Endothelial cell of umbilical vein (primary cell): ENCODE measurements at regions not wholly inside any gene's neighbourhood (a gene's known extent, or its start where the extent isn't known, plus 50 kb on each side); places are given as distances from the start of the nearest gene placed in this dataset.

Experiments used
- BruUV-seq: library from RNA; stranded (reverse); fragments of 400-500 nt; replicated peaks from 2 replicates; lab custom pipeline; 2021; lab: Mats Ljungman, UMichigan
- CTCF ChIA-PET: fragments of 300-600, 350-600 bp; sonication (Branson Sonifier 250); formaldehyde crosslinking; loops from one replicate; lab custom pipeline; 2021; ENCODE audit warnings: antibody characterized with exemption, inconsistent platforms; lab: Charles Lee
- POLR2A ChIA-PET: fragments of 300-600, 350-600 bp; sonication (Branson Sonifier 250); formaldehyde crosslinking; loops from one replicate; lab custom pipeline; 2021; ENCODE audit warnings: antibody characterized with exemption, inconsistent platforms; lab: Charles Lee
- DNase-seq: peaks from one replicate; pipeline ENCODE4 v3.0.0-alpha.2; 2011; ENCODE audit warnings: low read depth, low spot score
- FAIRE-seq: peaks from 2 replicates; lab custom pipeline; 2011; peaks lifted over from hg19 to GRCh38; lab: Jason Lieb, UNC
- H2AFZ ChIP-seq: 2 replicates; pipeline ENCODE4 v1.6.0; 2012; ENCODE audit warnings: low read depth, low read length, control low read depth, inconsistent platforms
- H3K27ac ChIP-seq: 2 replicates; pipeline ENCODE4 v1.5.1; 2011; ENCODE audit warnings: low read depth, mild to moderate bottlenecking, control low read depth, low read length, moderate library complexity; ENCODE audit not compliant: insufficient read depth
- H3K27me3 ChIP-seq, 2 experiments: 2 replicates each; pipeline versions ENCODE4 v1.6.0 to v1.6.1; 2011; ENCODE audit warnings: low read length in 2 of 2, mixed read lengths in 1 of 2; ENCODE audit not compliant: control insufficient read depth in 2 of 2, insufficient read depth in 2 of 2
- H3K36me3 ChIP-seq, 2 experiments: 2 replicates in 1 of 2; 3 replicates in 1 of 2; pipeline ENCODE4 v1.5.1; 2011; ENCODE audit warnings: low read length in 2 of 2, mild to moderate bottlenecking in 1 of 2, moderate library complexity in 1 of 2; ENCODE audit not compliant: control insufficient read depth in 2 of 2, insufficient read depth in 2 of 2; ENCODE audit errors: extremely low read depth in 1 of 2
- H3K4me1 ChIP-seq: 3 replicates; pipeline ENCODE4 v1.5.1; 2011; ENCODE audit warnings: mild to moderate bottlenecking, low read length; ENCODE audit not compliant: control insufficient read depth, insufficient read depth; ENCODE audit errors: extremely low read depth
- H3K4me2 ChIP-seq: 2 replicates; pipeline ENCODE4 v1.6.1; 2011; ENCODE audit warnings: low read length, control low read depth, mixed read lengths; ENCODE audit not compliant: insufficient read depth
- H3K4me3 ChIP-seq, 3 experiments: fragments of 200-600 bp in 1 of 3; sonication (generic), shearing (Covaris generic) in 1 of 3; replicated peaks in 1 of 3; 2 replicates each; pipeline ENCODE4 v1.5.1; 2011 to 2016; ENCODE audit warnings: control low read depth in 3 of 3, low read length in 3 of 3, mild to moderate bottlenecking in 2 of 3, inconsistent platforms in 1 of 3, low read depth in 1 of 3, moderate library complexity in 1 of 3; ENCODE audit not compliant: insufficient read depth in 1 of 3
- H3K79me2 ChIP-seq: 2 replicates; pipeline ENCODE4 v1.6.0; 2012; ENCODE audit warnings: low read length, inconsistent platforms; ENCODE audit not compliant: control insufficient read depth, insufficient read depth
- H3K9ac ChIP-seq: replicated peaks from 2 replicates; pipeline ENCODE3; 2011; ENCODE audit warnings: low read length, control low read depth; ENCODE audit not compliant: insufficient read depth; ENCODE audit errors: extremely low read depth
- H3K9me1 ChIP-seq: replicated peaks from 3 replicates; pipeline ENCODE4 v1.6.0; 2011; ENCODE audit warnings: mild to moderate bottlenecking, low read length; ENCODE audit not compliant: control insufficient read depth, insufficient read depth; ENCODE audit errors: extremely low read depth
- H3K9me3 ChIP-seq: replicated peaks from 2 replicates; pipeline ENCODE4 v1.5.1; 2012; ENCODE audit warnings: low read length, inconsistent platforms; ENCODE audit not compliant: control insufficient read depth, insufficient read depth
- H4K20me1 ChIP-seq: replicated peaks from 2 replicates; pipeline ENCODE3; 2011; ENCODE audit warnings: mild to moderate bottlenecking, low read length; ENCODE audit not compliant: control insufficient read depth, insufficient read depth; ENCODE audit errors: extremely low read depth
- EZH2 ChIP-seq: IDR thresholded peaks from 2 replicates; pipeline ENCODE4 v1.6.1; 2012; ENCODE audit warnings: borderline replicate concordance, low read depth, mild to moderate bottlenecking, moderate library complexity, low read length, inconsistent platforms; ENCODE audit not compliant: severe bottlenecking
- FOS ChIP-seq: IDR thresholded peaks from 2 replicates; pipeline ENCODE4 v1.6.1; 2011; ENCODE audit warnings: mild to moderate bottlenecking, low read length, moderate library complexity, borderline replicate concordance; ENCODE audit not compliant: insufficient read depth
- GATA2 ChIP-seq: IDR thresholded peaks from 2 replicates; pipeline ENCODE4 v1.7.0; 2011; ENCODE audit warnings: low read depth, mild to moderate bottlenecking, moderate library complexity, mixed read lengths, low read length; ENCODE audit not compliant: insufficient read length, insufficient read depth
- JUN ChIP-seq: IDR thresholded peaks from 2 replicates; pipeline ENCODE4 v1.6.1; 2011; ENCODE audit warnings: borderline replicate concordance, low read depth; ENCODE audit not compliant: insufficient read length, insufficient read depth
- MYC ChIP-seq: IDR thresholded peaks from one replicate; pipeline ENCODE4 v1.6.1; 2011; ENCODE audit warnings: mild to moderate bottlenecking, low read depth, low read length
- POLR2A ChIP-seq: IDR thresholded peaks from 2 replicates; pipeline ENCODE4 v1.6.1; 2012; ENCODE audit warnings: low read depth, mild to moderate bottlenecking, control low read depth, low read length
- POLR2AphosphoS5 ChIP-seq: IDR thresholded peaks from 2 replicates; pipeline ENCODE4 v1.6.1; 2012; ENCODE audit warnings: low read depth, mild to moderate bottlenecking, control low read depth, low read length, moderate library complexity; ENCODE audit not compliant: insufficient read depth
- dilution Hi-C: fragments of 300-500 bp; cut with MboI; formaldehyde crosslinking; loops from one replicate; pipeline ENCODE4 v1.15.0; 2019; ENCODE audit warnings: low sequenced_read_pairs; ENCODE audit not compliant: extremely low pct_ligation_motif_present
- intact Hi-C: fragments of 100-400 bp; cut with micrococcal nuclease; formaldehyde crosslinking; loops from one replicate; pipeline ENCODE4 v1.10.0; 2022
- TF ChIP-seq, protein P1 (sequence below): IDR thresholded peaks from 2 replicates; pipeline ENCODE4 v1.6.1; 2011; ENCODE audit not compliant: insufficient read depth, insufficient read length
- TF ChIP-seq, protein P2 (sequence below), 2 donors: IDR thresholded peaks; 1 replicate in 1 of 2; 2 replicates in 1 of 2; pipeline ENCODE4 v1.5.1; 2011; ENCODE audit warnings: low read length in 2 of 2, mild to moderate bottlenecking in 2 of 2, moderate library complexity in 2 of 2, control low read depth in 1 of 2, inconsistent platforms in 1 of 2, low read depth in 1 of 2; ENCODE audit not compliant: insufficient read depth in 1 of 2; ENCODE audit errors: extremely low read depth in 1 of 2

DNA sequence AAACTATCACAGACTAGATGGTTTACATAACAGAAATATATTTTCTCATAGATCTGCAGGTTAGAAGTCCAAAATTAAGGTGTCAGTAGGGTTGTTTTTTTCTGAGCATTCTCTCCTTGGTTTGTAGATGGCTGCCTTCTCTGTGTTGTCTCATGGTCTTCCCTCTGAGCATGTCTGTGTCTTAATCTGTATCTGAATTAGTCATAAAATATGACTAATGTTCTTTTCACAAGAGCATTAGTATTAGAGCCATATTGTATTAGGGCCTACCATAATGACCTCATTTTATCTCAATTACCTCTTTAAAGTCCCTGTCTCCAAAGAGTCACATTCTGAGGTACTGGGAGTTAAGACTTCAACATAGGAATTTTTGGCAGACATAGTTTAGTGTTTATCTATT is 77.2 kb upstream of the OBI1 start:
- H3K4me3 ChIP-seq, result no peak overlapping the region
- no peaks in the 10 kb centered on the region for H3K9me3 ChIP-seq
- DNase-seq (no peak), FAIRE-seq (no peak)
- no peaks in the 10 kb centered on the region for H3K27me3 ChIP-seq
- no TSS peak for BruUV-seq
- no peaks in the 10 kb centered on the region for H3K9me1 ChIP-seq
- ChIA-PET POLR2A (no interaction called here), CTCF (no interaction called here)
- no peak overlapping the region for H3K9ac ChIP-seq
- H2AFZ ChIP-seq, result no peak overlapping the region
- no peak overlapping the region for H3K4me2 ChIP-seq
- TF ChIP-seq, protein P1, sequence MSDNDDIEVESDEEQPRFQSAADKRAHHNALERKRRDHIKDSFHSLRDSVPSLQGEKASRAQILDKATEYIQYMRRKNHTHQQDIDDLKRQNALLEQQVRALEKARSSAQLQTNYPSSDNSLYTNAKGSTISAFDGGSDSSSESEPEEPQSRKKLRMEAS, result no peak
- TF ChIP-seq EZH2 (no peak), MYC (no peak), POLR2AphosphoS5 (no peak), JUN (no peak), FOS (no peak), POLR2A (no peak), GATA2 (no peak)
- TF ChIP-seq, protein P2, sequence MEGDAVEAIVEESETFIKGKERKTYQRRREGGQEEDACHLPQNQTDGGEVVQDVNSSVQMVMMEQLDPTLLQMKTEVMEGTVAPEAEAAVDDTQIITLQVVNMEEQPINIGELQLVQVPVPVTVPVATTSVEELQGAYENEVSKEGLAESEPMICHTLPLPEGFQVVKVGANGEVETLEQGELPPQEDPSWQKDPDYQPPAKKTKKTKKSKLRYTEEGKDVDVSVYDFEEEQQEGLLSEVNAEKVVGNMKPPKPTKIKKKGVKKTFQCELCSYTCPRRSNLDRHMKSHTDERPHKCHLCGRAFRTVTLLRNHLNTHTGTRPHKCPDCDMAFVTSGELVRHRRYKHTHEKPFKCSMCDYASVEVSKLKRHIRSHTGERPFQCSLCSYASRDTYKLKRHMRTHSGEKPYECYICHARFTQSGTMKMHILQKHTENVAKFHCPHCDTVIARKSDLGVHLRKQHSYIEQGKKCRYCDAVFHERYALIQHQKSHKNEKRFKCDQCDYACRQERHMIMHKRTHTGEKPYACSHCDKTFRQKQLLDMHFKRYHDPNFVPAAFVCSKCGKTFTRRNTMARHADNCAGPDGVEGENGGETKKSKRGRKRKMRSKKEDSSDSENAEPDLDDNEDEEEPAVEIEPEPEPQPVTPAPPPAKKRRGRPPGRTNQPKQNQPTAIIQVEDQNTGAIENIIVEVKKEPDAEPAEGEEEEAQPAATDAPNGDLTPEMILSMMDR (IDR thresholded peaks at IDR 0.05; ENCODE audit: extremely low read depth in 1 of 2, insufficient read depth in 1 of 2, low read depth in 1 of 2, low read length in 2 of 2), result no peak
- no peaks in the 10 kb centered on the region for H4K20me1 ChIP-seq
- H3K79me2 ChIP-seq, result no peaks in the 10 kb centered on the region
- H3K4me1 ChIP-seq, result no peaks in the 10 kb centered on the region
- intact Hi-C loops, result no loop called here
- dilution Hi-C loops, result no loop called here
- H3K27ac ChIP-seq, result no peak overlapping the region
- H3K36me3 ChIP-seq, result no peaks in the 10 kb centered on the region
